Stimulated activated naive CD8-positive, alpha-beta T cell treated with anti-CD3 and anti-CD28 coated beads, Interleukin-15, amount 100 ng/mL, for 72 hours (primary cell): ENCODE measurements at regions not wholly inside any gene's neighbourhood (a gene's known extent, or its start where the extent isn't known, plus 50 kb on each side); places are given as distances from the start of the nearest gene placed in this dataset.
A peak's percentile ranks its signal among the peaks of the same experiment; 100 is the strongest.
"Not testable (repeated sequence)": the region's sequence is repeated elsewhere in the genome, so short reads cannot be mapped to it uniquely, and the experiment has no call there.

ENCODE experiments used
- ATAC-seq: fragments of 150-1000 bp; cut with Tn5 transposase; 2 replicates; pipeline ENCODE4 v1.10.0; 2021; ENCODE audit warnings: mild to moderate bottlenecking, moderate library complexity
- DNase-seq, 2 donors: peaks; one replicate each; pipeline ENCODE4 v3.0.0; 2021 to 2022
- H3K27ac Mint-ChIP-seq, 2 donors: one replicate each; pipeline ENCODE4 v1.8.0; 2022; ENCODE audit warnings: mild to moderate bottlenecking in 2 of 2, mixed read lengths in 2 of 2, moderate library complexity in 2 of 2
- H3K27me3 Mint-ChIP-seq: one replicate; pipeline ENCODE4 v1.8.0; 2022; ENCODE audit warnings: mixed read lengths
- H3K4me1 Mint-ChIP-seq: one replicate; pipeline ENCODE4 v1.8.0; 2022; ENCODE audit warnings: mild to moderate bottlenecking, mixed read lengths
- H3K4me3 Mint-ChIP-seq, 2 donors: one replicate each; pipeline ENCODE4 v1.8.0; 2022; ENCODE audit warnings: mild to moderate bottlenecking in 2 of 2, mixed read lengths in 2 of 2, moderate library complexity in 1 of 2
- H3K9me3 Mint-ChIP-seq, 2 donors: one replicate each; pipeline ENCODE4 v1.8.0; 2022; ENCODE audit warnings: mixed read lengths in 2 of 2

DNA sequence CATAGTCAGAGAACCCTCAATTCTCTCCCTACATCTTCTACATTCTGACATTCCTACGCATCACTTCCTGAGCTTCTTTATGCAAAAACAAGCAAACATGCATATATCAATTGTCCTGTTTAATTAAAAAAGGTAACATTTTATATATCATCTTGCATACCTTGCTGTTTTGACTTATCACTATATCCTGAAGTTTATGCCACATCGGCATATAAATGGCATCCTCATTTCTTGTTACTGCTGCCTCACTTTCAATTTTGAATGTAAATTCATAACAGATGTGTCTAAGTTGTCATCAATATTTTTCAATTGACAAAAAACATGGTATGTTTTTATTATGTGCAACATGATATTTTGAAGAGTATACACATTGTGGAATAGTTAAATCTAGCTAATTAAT, 377.3 kb upstream of the STEAP1 start:
- Mint-ChIP-seq H3K27ac (no peak overlapping the region), H3K9me3 (no peaks in the 10 kb centered on the region), H3K27me3 (no peaks in the 10 kb centered on the region), H3K4me1 (no peaks in the 10 kb centered on the region), H3K4me3 (no peak overlapping the region)
- no peak for ATAC-seq
- DNase-seq: no peak

DNA sequence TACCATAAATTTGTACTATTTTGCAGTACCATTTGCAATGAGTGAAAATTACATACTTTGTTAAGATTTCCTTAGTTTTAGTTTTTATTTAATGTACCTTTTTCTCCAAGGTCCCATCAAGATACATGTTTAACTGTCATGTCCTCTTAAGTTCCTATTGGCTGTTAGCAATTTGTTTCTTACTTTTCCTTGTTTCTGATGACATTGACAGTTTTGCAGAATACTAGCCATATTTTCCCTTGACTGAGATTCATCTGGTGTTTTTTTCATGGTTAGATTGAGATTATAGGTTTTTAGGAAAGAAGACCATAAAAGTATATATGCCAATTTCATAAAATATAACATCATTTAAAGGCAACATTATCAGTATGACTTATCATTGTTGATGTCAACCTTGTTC, 376.8 kb upstream of the STEAP1 start:
- Mint-ChIP-seq H3K27ac (no peak overlapping the region), H3K9me3 (no peaks in the 10 kb centered on the region), H3K4me1 (no peaks in the 10 kb centered on the region), H3K27me3 (no peaks in the 10 kb centered on the region), H3K4me3 (no peak overlapping the region)
- ATAC-seq: no peak
- no peak for DNase-seq

DNA sequence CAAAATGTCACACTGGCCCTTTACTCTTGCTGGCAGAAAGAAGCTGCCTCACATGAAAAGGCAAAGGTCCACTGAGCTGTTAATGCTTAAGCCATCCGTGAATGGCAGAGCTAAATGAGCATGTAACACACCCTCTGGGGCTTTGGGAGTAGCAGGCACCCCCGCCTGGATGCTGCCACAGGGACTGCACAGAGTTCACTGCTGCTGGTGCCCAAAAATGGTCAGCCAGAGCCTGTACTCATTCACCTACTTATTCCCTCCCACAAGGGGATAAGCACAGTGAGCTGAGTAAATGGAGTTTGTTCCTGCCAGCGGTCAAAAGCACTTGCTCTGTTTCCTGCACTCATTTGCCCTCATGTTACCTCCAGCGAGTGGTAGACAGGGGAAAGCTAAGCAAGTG, 374.0 kb upstream of the STEAP1 start:
- ATAC-seq (no peak), DNase-seq (no peak)
- Mint-ChIP-seq H3K4me3 (no peak overlapping the region), H3K27me3 (no peaks in the 10 kb centered on the region), H3K27ac (no peak overlapping the region), H3K4me1 (no peaks in the 10 kb centered on the region), H3K9me3 (no peaks in the 10 kb centered on the region)

DNA sequence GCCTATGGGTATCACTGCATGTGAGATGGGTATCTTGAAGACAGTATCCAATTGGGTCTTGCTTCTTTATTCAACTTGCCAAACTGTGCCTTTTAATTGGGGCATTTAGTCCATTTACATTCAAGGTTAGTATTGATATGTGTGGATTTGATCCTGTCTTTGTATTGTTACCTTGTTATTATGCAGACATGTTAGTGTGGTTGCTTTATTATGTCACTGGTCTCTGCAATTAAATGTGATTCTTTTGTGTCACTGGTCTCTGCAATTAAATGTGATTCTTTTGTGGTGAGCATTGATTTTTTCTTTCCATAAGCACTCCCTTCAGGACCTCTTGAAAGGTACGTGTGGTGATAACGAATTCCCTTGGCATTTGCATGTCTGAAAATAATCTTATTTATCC, 357.8 kb upstream of the STEAP1 start:
- no peak for ATAC-seq
- no peak for DNase-seq
- Mint-ChIP-seq H3K27me3 (no peaks in the 10 kb centered on the region), H3K27ac (no peak overlapping the region), H3K9me3 (no peaks in the 10 kb centered on the region), H3K4me3 (no peak overlapping the region), H3K4me1 (no peaks in the 10 kb centered on the region)

DNA sequence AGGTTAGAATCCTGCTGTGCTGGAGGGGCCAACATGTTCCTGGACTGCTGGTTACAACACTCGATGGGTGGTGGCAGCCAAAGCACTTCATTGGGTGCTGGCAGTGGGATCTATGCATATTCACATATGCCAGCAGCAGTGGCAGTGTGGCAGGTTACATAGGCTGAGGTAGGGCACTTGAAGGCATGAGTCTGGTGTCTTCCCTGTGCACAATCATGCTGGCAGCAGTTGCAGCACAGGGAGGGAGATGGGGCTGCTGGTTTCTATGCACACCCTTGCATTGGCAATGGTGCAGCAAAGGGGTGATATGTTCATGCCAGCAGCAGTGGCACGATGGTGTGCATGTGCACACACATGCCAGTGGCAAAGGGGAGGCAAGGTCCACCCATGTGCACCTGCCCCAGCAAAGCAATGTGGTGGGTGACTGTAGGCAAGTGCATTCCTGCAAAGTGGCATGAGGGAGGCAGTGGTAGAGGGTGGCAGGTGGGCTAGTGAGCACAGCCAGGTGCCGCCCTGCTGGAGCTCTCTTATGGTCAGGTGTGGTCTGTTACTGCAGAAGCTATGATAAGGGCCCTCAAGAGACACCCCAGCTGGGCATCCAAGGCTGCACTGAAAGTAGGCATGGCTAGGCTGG, 356.2 kb upstream of the STEAP1 start:
- no peaks in the 10 kb centered on the region for H3K9me3 Mint-ChIP-seq
- H3K27ac Mint-ChIP-seq: no peak overlapping the region
- no peak overlapping the region for H3K4me3 Mint-ChIP-seq
- no peaks in the 10 kb centered on the region for H3K27me3 Mint-ChIP-seq
- no peak for DNase-seq
- no peak for ATAC-seq
- H3K4me1 Mint-ChIP-seq: no peaks in the 10 kb centered on the region

DNA sequence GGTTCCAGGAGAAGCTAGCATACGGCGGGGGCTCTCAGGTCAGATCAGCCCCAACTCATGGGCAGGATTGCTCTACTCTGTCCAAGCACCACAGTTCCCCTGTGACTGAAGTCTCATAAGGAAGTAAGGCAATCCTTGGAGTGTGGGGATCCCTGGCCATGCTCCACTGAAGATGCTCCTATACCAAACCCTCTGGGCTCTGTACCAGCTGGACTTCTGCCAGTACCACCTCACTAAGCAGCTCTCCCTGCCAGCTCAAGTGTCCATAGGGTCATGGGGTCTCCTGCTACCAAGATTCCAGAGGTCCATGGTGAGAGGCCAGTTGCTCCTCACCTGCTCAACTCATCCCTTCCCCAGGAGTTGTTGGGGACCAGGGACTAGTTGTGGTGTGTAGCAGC, 355.7 kb upstream of the STEAP1 start:
- H3K4me3 Mint-ChIP-seq: no peak overlapping the region
- DNase-seq (no peak), ATAC-seq (no peak)
- no peaks in the 10 kb centered on the region for H3K4me1 Mint-ChIP-seq
- no peaks in the 10 kb centered on the region for H3K9me3 Mint-ChIP-seq
- no peak overlapping the region for H3K27ac Mint-ChIP-seq
- H3K27me3 Mint-ChIP-seq: no peaks in the 10 kb centered on the region

DNA sequence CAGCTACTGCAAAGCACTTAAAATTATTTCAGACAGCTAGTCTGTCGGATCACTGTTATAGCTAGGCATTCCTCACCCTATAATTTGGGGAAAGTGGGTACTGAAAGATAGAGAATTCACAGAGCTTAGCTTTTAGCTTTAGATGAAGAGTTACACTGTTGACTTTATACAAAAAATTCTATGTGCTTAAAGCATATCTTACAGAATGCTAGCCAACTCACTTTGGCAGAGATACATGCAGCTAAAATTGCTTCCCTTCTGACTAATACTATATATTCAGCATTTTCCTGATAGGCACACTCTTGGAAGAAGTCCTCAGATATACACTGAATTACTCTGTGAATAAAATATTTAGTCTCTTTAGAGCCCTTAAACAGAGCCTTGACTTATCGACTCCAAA, 353.5 kb upstream of the STEAP1 start:
- DNase-seq: no peak
- H3K4me1 Mint-ChIP-seq: no peaks in the 10 kb centered on the region
- no peak overlapping the region for H3K27ac Mint-ChIP-seq
- H3K27me3 Mint-ChIP-seq: no peaks in the 10 kb centered on the region
- H3K9me3 Mint-ChIP-seq: peaks cover under 1 to 1% of the 10 kb centered on the region in 2 donors
- H3K4me3 Mint-ChIP-seq: no peak overlapping the region
- no peak for ATAC-seq

DNA sequence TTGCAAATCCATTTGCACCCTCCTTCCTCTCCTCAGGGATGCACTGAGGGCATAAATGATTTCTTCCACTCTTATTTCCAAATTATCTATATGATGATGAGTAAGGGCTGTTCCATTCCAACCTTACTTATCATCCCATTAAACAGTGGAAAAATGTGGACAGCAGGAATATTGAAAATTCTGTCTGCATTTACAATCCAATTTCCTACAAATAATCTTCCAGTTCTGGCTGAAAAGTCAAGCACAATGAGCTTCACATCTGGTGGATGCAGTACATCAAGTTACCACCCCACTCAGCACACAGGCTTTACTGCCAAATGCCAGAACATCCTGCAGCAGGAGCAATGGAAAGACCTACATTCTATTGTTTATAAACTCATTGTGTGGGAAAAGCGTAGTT, 345.0 kb upstream of the STEAP1 start:
- Mint-ChIP-seq H3K27ac (no peak overlapping the region), H3K9me3 (peaks cover 4 to 13% of the 10 kb centered on the region in 2 donors), H3K27me3 (no peaks in the 10 kb centered on the region), H3K4me3 (no peak overlapping the region), H3K4me1 (no peaks in the 10 kb centered on the region)
- ATAC-seq (no peak), DNase-seq (no peak)

DNA sequence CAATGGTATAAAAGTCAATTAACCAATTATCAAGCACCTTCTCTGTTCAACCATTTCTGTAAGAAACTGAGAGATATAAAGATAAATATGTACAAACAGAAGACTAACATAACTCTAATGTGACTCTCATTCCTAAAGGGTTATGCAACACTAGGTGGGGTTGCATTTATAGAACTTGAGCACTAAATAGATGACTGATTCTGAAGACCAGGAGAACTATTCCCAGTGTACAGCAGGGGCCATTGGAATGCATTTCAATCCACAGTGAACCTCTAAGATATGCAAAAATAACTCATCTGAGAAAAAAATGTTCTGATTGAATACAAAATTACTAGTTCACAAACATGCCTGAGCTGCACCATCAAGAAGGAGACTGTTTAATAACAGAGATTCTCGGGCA, 341.2 kb upstream of the STEAP1 start:
- Mint-ChIP-seq H3K27ac (no peak overlapping the region), H3K4me3 (no peak overlapping the region), H3K4me1 (no peaks in the 10 kb centered on the region), H3K27me3 (no peaks in the 10 kb centered on the region), H3K9me3 (no peaks in the 10 kb centered on the region)
- no peak for DNase-seq
- ATAC-seq: no peak

DNA sequence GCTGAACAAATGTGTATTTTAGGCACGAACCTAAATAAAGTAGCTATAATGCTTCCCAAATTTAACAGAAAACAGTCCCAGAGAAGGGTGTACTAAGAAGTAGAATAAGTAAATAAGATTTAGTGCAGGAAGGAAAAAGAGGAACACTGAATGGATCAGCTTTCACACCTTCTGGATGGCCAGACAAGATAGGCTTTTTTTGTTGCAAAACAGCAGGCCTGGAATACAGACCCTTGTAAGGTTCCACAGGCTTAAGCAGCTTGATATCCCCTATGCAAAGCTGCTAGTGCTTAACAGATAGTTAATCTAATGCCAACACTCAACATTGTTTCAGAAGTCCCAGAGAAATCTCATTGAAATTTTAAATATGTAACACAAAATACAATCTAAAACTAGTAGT, 328.1 kb upstream of the STEAP1 start:
- no peaks in the 10 kb centered on the region for H3K9me3 Mint-ChIP-seq
- no peak overlapping the region for H3K27ac Mint-ChIP-seq
- no peak for ATAC-seq
- no peak overlapping the region for H3K4me3 Mint-ChIP-seq
- no peak for DNase-seq
- H3K4me1 Mint-ChIP-seq: no peaks in the 10 kb centered on the region
- H3K27me3 Mint-ChIP-seq: no peaks in the 10 kb centered on the region

DNA sequence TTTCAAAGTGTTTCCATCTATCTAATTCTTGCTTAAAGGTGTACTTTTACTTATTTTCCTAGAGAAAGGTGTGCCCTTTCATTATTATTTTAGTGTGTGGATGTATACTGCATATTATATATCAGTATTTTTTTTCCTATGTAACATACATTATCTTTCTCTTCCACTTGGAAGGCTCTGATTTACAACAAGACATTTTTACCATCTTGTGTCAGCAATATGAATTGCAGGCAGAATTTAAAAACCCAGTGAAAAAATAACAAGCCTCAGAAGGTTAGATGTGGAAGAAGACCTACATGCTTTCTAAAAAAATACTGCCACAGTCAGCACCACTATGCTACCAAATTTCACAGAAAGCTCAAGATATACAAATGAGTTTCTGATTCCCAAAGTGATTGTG, 327.7 kb upstream of the STEAP1 start:
- H3K9me3 Mint-ChIP-seq: no peaks in the 10 kb centered on the region
- H3K4me3 Mint-ChIP-seq: no peak overlapping the region
- DNase-seq: no peak
- no peaks in the 10 kb centered on the region for H3K4me1 Mint-ChIP-seq
- no peak overlapping the region for H3K27ac Mint-ChIP-seq
- ATAC-seq: no peak
- H3K27me3 Mint-ChIP-seq: no peaks in the 10 kb centered on the region

DNA sequence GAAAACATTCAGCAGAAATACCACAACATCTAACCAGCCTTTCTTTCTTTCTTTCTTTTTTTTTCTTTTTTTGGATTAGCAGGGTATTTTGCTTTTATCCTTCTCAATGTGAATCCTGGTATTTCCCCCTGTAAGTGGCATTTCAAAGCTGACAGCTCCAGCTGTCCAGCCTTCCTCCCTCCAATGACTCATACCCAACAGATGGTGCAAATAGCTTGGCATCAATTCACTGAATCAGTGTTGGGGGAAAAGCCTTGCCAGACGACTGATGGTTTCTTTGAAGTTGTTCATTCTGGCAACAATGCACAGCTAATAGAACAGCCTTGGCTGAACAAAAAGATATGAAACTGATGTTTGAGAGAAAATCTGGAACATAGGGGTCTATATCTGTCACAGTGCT, 316.8 kb upstream of the STEAP1 start:
- Mint-ChIP-seq H3K27ac (no peak overlapping the region), H3K4me1 (no peaks in the 10 kb centered on the region), H3K9me3 (no peaks in the 10 kb centered on the region), H3K27me3 (no peaks in the 10 kb centered on the region), H3K4me3 (no peak overlapping the region)
- DNase-seq: no peak
- ATAC-seq: no peak

DNA sequence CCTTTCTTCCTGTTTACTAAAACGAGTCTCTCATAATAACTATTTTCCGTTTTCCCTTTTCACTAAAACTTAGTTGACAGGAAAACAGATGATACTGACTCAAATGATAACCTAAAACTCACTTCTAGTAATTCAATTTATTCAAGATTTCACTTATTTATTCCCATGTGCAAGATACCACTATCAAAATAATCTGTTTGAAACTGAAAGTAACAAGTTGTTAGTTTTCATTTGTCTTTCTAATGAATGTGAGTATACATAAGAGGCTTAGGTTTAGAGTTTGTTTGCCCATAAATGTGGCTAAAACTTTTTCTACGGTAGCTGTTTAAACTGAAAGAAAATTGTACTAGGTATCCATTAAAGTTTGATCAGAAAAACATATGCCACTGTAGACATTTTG, 314.9 kb upstream of the STEAP1 start:
- Mint-ChIP-seq H3K4me1 (no peaks in the 10 kb centered on the region), H3K9me3 (no peaks in the 10 kb centered on the region), H3K27ac (no peak overlapping the region), H3K27me3 (no peaks in the 10 kb centered on the region), H3K4me3 (peak overlapping the region in 1 of 2 donors; percentile 8)
- no peak for DNase-seq
- no peak for ATAC-seq

DNA sequence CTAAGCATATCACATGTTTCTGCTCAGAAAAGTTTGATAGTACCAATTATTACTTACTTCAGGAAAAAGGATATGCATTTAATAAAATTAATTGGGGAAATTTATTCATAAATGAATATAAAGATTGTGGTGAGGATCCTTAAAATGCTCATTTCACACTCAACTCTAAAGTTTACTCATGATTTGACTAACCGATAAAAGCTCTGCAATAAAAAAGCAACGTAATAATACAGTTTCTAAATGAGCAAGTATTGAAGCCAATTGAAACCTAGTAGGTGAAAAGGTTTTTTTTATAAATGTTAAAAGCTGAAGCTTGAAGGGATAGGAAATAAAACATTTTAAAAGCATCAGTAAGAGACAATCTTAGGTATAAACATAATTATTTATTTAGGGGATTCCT, 308.3 kb upstream of the STEAP1 start:
- Mint-ChIP-seq H3K27ac (no peak overlapping the region), H3K9me3 (no peaks in the 10 kb centered on the region), H3K4me3 (no peak overlapping the region), H3K27me3 (no peaks in the 10 kb centered on the region), H3K4me1 (no peaks in the 10 kb centered on the region)
- DNase-seq (no peak), ATAC-seq (no peak)

DNA sequence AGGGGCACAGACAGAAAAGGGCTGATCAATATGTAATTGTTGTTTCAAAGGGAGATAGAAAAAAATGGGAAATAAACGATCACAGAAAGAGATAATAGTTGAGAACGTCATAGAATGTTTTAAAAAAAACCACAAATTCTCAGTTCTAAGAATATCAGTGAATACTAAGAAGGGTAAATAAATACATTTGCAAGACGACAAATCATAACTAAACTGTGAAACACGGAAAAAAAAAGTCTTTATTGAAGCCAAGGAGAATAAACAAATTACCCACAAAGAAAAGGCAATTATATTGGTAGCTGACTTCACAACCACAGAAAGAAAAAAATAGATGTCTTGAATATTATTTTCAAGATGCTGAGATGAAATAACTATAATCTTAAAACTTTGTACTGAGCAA, 305.2 kb upstream of the STEAP1 start:
- Mint-ChIP-seq H3K9me3 (no peaks in the 10 kb centered on the region), H3K4me3 (no peak overlapping the region), H3K27ac (no peak overlapping the region), H3K4me1 (no peaks in the 10 kb centered on the region), H3K27me3 (no peaks in the 10 kb centered on the region)
- no peak for ATAC-seq
- DNase-seq: no peak

DNA sequence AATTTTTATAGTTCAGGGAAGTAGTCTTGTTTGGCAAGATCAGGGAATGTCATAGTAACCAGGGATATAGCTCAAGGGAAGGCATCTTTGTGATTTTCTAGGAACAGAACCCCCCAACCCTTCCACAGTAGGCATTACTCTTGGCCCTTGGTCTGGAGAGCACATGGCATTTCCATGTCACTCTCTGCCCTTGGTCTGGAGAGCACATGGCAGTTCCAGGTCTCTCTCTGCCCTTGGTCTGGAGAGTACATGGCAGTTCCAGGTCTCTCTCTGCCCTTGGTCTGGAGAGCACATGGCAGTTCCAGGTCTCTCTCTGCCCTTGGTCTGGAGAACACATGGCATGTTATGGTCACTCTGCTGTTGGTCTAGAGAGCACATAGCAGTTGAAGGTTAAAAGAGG, 297.2 kb upstream of the STEAP1 start:
- not testable (repeated sequence) for H3K4me3 Mint-ChIP-seq, ATAC-seq, H3K27me3 Mint-ChIP-seq, H3K27ac Mint-ChIP-seq, DNase-seq, H3K4me1 Mint-ChIP-seq
- peaks cover 4 to 21% of the 10 kb centered on the region in 2 donors for H3K9me3 Mint-ChIP-seq

DNA sequence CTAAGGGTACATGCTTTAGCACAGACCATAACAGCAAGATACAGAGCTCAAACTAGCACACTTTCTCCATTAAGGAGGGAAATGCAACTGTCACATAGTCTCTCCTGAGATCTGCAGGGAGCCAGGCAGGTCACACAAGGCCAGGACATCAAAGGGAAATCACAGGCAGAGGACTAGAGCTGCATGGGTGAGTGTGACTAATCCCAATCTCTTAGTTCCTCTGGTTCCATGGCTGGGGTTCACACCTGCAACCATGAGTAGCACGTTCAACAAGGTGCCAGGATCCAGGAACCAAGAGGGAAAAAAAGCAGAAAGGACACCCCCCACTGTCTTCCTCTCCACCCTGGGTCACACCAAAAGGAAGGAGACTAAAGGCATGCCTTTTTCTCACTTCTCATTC, 296.5 kb upstream of the STEAP1 start:
- Mint-ChIP-seq H3K27me3 (no peaks in the 10 kb centered on the region), H3K4me1 (no peaks in the 10 kb centered on the region), H3K27ac (no peak overlapping the region), H3K9me3 (peaks cover 4 to 21% of the 10 kb centered on the region in 2 donors), H3K4me3 (no peak overlapping the region)
- no peak for DNase-seq
- ATAC-seq: no peak
